ENCODE measurements at regions not wholly inside any gene's neighbourhood (a gene's known extent, or its start where the extent isn't known, plus 50 kb on each side); places are given as distances from the start of the nearest gene placed in this dataset.

GRCh38 chr1:60419023-60419422 is 345.5 kb upstream of the C1orf87 start:
- no peak for DNase-seq

GRCh38 chr1:60415696-60416095 is 342.1 kb upstream of the C1orf87 start:
- DNase-seq: no peak

- no peak for DNase-seq
Observed at GRCh38 chr1:60413091-60413490, 339.5 kb upstream of the C1orf87 start.

- DNase-seq: no peak
Observed at GRCh38 chr1:60411591-60411990, 338.0 kb upstream of the C1orf87 start.

GRCh38 chr1:60402816-60403215 is 329.2 kb upstream of the C1orf87 start:
- DNase-seq: no peak

GRCh38 chr1:60402216-60402615 is 328.6 kb upstream of the C1orf87 start:
- no peak for DNase-seq

- DNase-seq: no peak
Observed at GRCh38 chr1:60394436-60394835, 320.9 kb upstream of the C1orf87 start.

- no peak for DNase-seq
Observed at GRCh38 chr1:60390593-60391282, 317.2 kb upstream of the C1orf87 start.

GRCh38 chr1:60388092-60388987 is 314.8 kb upstream of the C1orf87 start:
- DNase-seq: no peak

GRCh38 chr1:60387175-60387574 is 313.6 kb upstream of the C1orf87 start:
- DNase-seq: no peak

- DNase-seq: no peak
Observed at GRCh38 chr1:60386249-60386648, 312.7 kb upstream of the C1orf87 start.

- no peak for DNase-seq
Observed at GRCh38 chr1:60376196-60376595, 302.6 kb upstream of the C1orf87 start.

GRCh38 chr1:60374537-60374936 is 301.0 kb upstream of the C1orf87 start:
- no peak for DNase-seq

- DNase-seq: no peak
Observed at GRCh38 chr1:60367532-60367931, 294.0 kb upstream of the C1orf87 start.

- no peak for DNase-seq
Observed at GRCh38 chr1:60359431-60359830, 285.9 kb upstream of the C1orf87 start.

- DNase-seq: no peak
Observed at GRCh38 chr1:60350531-60350930, 277.0 kb upstream of the C1orf87 start.

- DNase-seq: no peak
Observed at GRCh38 chr1:60348884-60349283, 275.3 kb upstream of the C1orf87 start.

GRCh38 chr1:60345621-60346020 is 272.1 kb upstream of the C1orf87 start:
- DNase-seq: no peak

GRCh38 chr1:60345049-60345448 is 271.5 kb upstream of the C1orf87 start:
- no peak for DNase-seq

GRCh38 chr1:60343736-60344135 is 270.2 kb upstream of the C1orf87 start:
- no peak for DNase-seq

GRCh38 chr1:60342569-60342968 is 269.0 kb upstream of the C1orf87 start:
- no peak for DNase-seq

GRCh38 chr1:60341274-60341673 is 267.7 kb upstream of the C1orf87 start:
- DNase-seq: no peak

- no peak for DNase-seq
Observed at GRCh38 chr1:60331647-60332046, 258.1 kb upstream of the C1orf87 start.

GRCh38 chr1:60329651-60330050 is 256.1 kb upstream of the C1orf87 start:
- no peak for DNase-seq

All from stimulated activated naive CD4-positive, alpha-beta T cell treated with Interleukin-2 at 50 U/mL for 16 hours (primary cell).